SK-N-SH treated with all-trans-retinoic acid at 6 μM for 48 hours (cell line): ENCODE measurements at regions not wholly inside any gene's neighbourhood (a gene's known extent, or its start where the extent isn't known, plus 50 kb on each side); places are given as distances from the start of the nearest gene placed in this dataset.

Experiments used
- ARNTL ChIP-seq: fragments of 450-650 bp; formaldehyde crosslinking; IDR thresholded peaks from 2 replicates; pipeline ENCODE4 v1.5.0; 2020; ENCODE audit warnings: low read depth, mild to moderate bottlenecking, moderate library complexity, borderline replicate concordance
- GLIS3 ChIP-seq: fragments of 250-450 bp; sonication (Bioruptor Pico); IDR thresholded peaks from 2 replicates; pipeline ENCODE4 v1.5.0; 2020; ENCODE audit warnings: mild to moderate bottlenecking, moderate library complexity
- ZC3H10 ChIP-seq: fragments of 250-450 bp; sonication (Bioruptor Pico); IDR thresholded peaks from 2 replicates; pipeline ENCODE4 v1.5.1; 2021; ENCODE audit warnings: mild to moderate bottlenecking, moderate library complexity
- ZFP3 ChIP-seq: fragments of 250-450 bp; sonication (Bioruptor Pico); IDR thresholded peaks from 2 replicates; pipeline ENCODE4 v1.5.0; 2020; ENCODE audit warnings: mild to moderate bottlenecking, moderate library complexity
- TF ChIP-seq, protein P1 (sequence below): fragments of 250-450 bp; sonication (Bioruptor Pico); IDR thresholded peaks from 2 replicates; pipeline ENCODE4 v1.8.0; 2020; ENCODE audit warnings: mild to moderate bottlenecking, moderate library complexity, borderline replicate concordance

DNA sequence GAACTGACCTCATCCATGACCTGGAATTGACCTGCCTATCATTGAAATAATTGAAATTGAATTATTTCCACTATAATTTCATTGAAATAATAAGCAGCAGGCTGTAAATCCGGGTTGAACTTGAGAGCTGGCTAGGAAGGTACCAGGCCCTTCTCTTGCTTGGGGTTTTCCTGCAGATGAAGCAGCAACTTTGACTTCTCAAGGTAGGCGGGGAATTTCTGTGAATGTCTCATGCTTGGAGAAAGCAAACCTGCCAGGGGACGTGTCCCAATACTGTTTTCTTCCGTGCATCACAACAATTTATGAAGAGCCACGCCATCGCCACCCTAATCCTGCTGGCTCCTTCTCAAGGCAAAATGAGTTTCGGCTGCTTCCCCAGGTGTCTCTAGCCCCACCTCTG is 97.5 kb upstream of the XYLT1 start:
- TF ChIP-seq, protein P1, sequence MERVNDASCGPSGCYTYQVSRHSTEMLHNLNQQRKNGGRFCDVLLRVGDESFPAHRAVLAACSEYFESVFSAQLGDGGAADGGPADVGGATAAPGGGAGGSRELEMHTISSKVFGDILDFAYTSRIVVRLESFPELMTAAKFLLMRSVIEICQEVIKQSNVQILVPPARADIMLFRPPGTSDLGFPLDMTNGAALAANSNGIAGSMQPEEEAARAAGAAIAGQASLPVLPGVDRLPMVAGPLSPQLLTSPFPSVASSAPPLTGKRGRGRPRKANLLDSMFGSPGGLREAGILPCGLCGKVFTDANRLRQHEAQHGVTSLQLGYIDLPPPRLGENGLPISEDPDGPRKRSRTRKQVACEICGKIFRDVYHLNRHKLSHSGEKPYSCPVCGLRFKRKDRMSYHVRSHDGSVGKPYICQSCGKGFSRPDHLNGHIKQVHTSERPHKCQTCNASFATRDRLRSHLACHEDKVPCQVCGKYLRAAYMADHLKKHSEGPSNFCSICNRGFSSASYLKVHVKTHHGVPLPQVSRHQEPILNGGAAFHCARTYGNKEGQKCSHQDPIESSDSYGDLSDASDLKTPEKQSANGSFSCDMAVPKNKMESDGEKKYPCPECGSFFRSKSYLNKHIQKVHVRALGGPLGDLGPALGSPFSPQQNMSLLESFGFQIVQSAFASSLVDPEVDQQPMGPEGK = no peak
- TF ChIP-seq GLIS3 (CRISPR knock-in tag) = no peak
- TF ChIP-seq ARNTL (CRISPR knock-in tag) = no peak
- no peak for TF ChIP-seq ZFP3 (CRISPR knock-in tag)
- no peak for TF ChIP-seq ZC3H10 (CRISPR knock-in tag)
